ENCODE measurements at regions not wholly inside any gene's neighbourhood (a gene's known extent, or its start where the extent isn't known, plus 50 kb on each side); places are given as distances from the start of the nearest gene placed in this dataset.

DNA sequence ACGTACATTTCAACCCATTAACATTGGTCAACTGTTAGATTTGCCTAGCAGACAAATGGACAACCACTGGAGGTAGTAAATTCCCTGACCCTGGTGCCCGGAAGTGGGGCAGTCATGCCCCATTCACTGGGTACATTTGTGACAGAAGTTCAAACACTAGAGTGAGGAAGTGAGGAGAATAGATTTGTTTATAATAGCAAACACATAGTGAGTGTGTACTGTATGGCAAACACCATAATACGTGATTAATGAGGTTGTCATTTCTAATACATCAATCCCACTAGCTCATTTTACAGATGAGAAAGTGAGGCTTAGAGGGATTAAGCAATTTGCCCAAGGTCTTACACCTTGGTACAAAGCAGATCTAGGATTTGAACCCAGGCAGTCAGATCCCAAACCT is 181.9 kb upstream of the MKLN1 start:
- no peak for TF ChIP-seq TAF1 (IDR thresholded peaks at IDR 0.05; ENCODE audit: low read depth, low read length)
- TF ChIP-seq POU2F2 (IDR thresholded peaks at IDR 0.05; ENCODE audit: low read depth, low read length), result no peak
